ENCODE measurements at regions not wholly inside any gene's neighbourhood (a gene's known extent, or its start where the extent isn't known, plus 50 kb on each side); places are given as distances from the start of the nearest gene placed in this dataset.

DNA sequence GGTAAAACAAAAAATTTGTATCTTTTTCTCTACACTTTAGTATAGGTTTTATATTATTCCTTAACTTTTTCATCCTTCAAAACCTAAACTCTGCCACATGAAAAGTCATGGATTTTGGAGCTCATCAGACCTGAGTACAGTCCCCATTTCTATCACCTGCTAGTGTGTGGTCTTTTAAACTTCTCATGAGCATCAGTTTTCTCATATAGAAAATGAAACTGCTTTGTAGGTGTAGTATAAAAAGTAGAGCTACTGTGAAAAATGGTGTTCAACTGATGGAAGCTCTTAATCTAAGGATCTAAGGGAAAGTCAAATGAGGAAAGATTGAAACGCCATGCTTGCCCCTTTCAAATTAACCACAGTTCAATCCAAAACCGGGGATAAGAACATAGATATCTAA is 686.5 kb downstream of the MECOM start:
- Histone ChIP-seq H3K27ac (ENCODE audit: low read depth in 2 of 2, low read length in 1 of 2) (no peak overlapping the region), H3K9me2 (no peaks in the 10 kb centered on the region; the same call in 1 of the 2 replicates), H3F3A (replicated peaks; ENCODE audit: insufficient read depth) (no peaks in the 10 kb centered on the region), H4K20me1 (ENCODE audit: insufficient read depth) (no peaks in the 10 kb centered on the region), H3K9ac (no peak overlapping the region), H3K27me3 (ENCODE audit: insufficient read depth) (no peaks in the 10 kb centered on the region), H3K79me2 (ENCODE audit: insufficient read depth) (no peaks in the 10 kb centered on the region), H3K4me3 (ENCODE audit: low read depth in 2 of 2, low read length in 1 of 2) (no peak overlapping the region), H3K4me2 (no peak overlapping the region), H2AFZ (ENCODE audit: low read depth) (no peak overlapping the region), H3K4me1 (ENCODE audit: control insufficient read depth in 1 of 2, insufficient read depth in 2 of 2, low read depth in 1 of 2, low read length in 1 of 2) (no peaks in the 10 kb centered on the region; a peak in 1 of 4 replicates), H3K36me3 (replicated peaks in 1 of 2; ENCODE audit: control insufficient read depth in 1 of 2, insufficient read depth in 2 of 2, low read length in 1 of 2) (no peaks in the 10 kb centered on the region), H3K9me3 (no peaks in the 10 kb centered on the region)
- ChIA-PET POLR2A (no interaction called here), CTCF (no interaction called here)
- DNase-seq: no peak
- no peak for TF ChIP-seq ELF1 (IDR thresholded peaks at IDR 0.05)
- TF ChIP-seq NFIC (IDR thresholded peaks at IDR 0.05; ENCODE audit: borderline replicate concordance): no peak
- no peak for TF ChIP-seq TCF12 (IDR thresholded peaks at IDR 0.05)
- TF ChIP-seq GABPA (IDR thresholded peaks at IDR 0.05; ENCODE audit: low read depth): no peak
- TF ChIP-seq, protein P1, sequence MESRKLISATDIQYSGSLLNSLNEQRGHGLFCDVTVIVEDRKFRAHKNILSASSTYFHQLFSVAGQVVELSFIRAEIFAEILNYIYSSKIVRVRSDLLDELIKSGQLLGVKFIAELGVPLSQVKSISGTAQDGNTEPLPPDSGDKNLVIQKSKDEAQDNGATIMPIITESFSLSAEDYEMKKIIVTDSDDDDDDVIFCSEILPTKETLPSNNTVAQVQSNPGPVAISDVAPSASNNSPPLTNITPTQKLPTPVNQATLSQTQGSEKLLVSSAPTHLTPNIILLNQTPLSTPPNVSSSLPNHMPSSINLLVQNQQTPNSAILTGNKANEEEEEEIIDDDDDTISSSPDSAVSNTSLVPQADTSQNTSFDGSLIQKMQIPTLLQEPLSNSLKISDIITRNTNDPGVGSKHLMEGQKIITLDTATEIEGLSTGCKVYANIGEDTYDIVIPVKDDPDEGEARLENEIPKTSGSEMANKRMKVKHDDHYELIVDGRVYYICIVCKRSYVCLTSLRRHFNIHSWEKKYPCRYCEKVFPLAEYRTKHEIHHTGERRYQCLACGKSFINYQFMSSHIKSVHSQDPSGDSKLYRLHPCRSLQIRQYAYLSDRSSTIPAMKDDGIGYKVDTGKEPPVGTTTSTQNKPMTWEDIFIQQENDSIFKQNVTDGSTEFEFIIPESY (IDR thresholded peaks at IDR 0.05; ENCODE audit: borderline replicate concordance, low read depth): no peak
- no peak for TF ChIP-seq EZH2phosphoT487 (IDR thresholded peaks at IDR 0.05; ENCODE audit: borderline replicate concordance, low read depth)
- 23% methylated on average over 2 of the region's 2 CpGs for WGBS (ENCODE audit: low lambda C conversion rate)

DNA sequence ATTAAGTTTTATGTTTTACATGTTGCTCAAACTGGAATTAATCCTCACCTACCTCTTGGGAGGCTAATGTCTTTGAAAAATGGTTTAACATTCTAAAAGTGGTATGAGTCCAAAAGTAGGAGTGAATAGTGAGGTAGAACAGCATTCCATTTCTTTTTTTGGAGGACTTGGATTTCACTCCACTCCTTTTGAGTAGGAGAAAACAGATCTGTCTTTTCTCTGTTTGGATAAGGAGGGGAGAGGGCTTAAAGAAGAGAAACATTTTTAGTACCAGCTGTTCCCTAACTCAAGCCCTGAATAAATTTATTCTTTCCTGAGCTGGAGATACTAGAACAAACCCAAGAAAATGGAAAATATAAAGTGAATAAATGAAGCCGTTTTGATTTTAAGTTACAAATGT is 687.9 kb downstream of the MECOM start:
- Histone ChIP-seq H3K79me2 (ENCODE audit: insufficient read depth) (no peaks in the 10 kb centered on the region), H3K4me1 (ENCODE audit: control insufficient read depth in 1 of 2, insufficient read depth in 2 of 2, low read depth in 1 of 2, low read length in 1 of 2) (no peaks in the 10 kb centered on the region; a peak in 1 of 4 replicates), H3K9me3 (no peaks in the 10 kb centered on the region), H3F3A (replicated peaks; ENCODE audit: insufficient read depth) (no peaks in the 10 kb centered on the region), H3K9ac (no peak overlapping the region), H3K36me3 (replicated peaks in 1 of 2; ENCODE audit: control insufficient read depth in 1 of 2, insufficient read depth in 2 of 2, low read length in 1 of 2) (no peaks in the 10 kb centered on the region), H2AFZ (ENCODE audit: low read depth) (no peak overlapping the region), H4K20me1 (ENCODE audit: insufficient read depth) (no peaks in the 10 kb centered on the region), H3K4me2 (no peak overlapping the region), H3K27ac (ENCODE audit: low read depth in 2 of 2, low read length in 1 of 2) (no peak overlapping the region), H3K4me3 (ENCODE audit: low read depth in 2 of 2, low read length in 1 of 2) (no peak overlapping the region), H3K9me2 (no peaks in the 10 kb centered on the region; the same call in 1 of the 2 replicates), H3K27me3 (ENCODE audit: insufficient read depth) (no peaks in the 10 kb centered on the region)
- ChIA-PET CTCF (interaction anchor here (1.0 kb wide), 1 partner anchor 693 kb away, joined by 4 read pairs; no protein-coding TSS in a partner anchor), POLR2A (no interaction called here)
- no peak for DNase-seq
- TF ChIP-seq NFIC (IDR thresholded peaks at IDR 0.05; ENCODE audit: borderline replicate concordance): no peak
- TF ChIP-seq MEF2A (IDR thresholded peaks at IDR 0.05; ENCODE audit: borderline replicate concordance, low read depth): no peak
- TF ChIP-seq, protein P1 (IDR thresholded peaks at IDR 0.05; ENCODE audit: borderline replicate concordance, low read depth): no peak
- TF ChIP-seq, protein P2, sequence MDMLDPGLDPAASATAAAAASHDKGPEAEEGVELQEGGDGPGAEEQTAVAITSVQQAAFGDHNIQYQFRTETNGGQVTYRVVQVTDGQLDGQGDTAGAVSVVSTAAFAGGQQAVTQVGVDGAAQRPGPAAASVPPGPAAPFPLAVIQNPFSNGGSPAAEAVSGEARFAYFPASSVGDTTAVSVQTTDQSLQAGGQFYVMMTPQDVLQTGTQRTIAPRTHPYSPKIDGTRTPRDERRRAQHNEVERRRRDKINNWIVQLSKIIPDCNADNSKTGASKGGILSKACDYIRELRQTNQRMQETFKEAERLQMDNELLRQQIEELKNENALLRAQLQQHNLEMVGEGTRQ (IDR thresholded peaks at IDR 0.05; ENCODE audit: borderline replicate concordance, low read depth, low read length): no peak
- no peak for TF ChIP-seq RAD21 (IDR thresholded peaks at IDR 0.05; ENCODE audit: low read length)
- WGBS (ENCODE audit: low lambda C conversion rate): 3% methylated on average over 1 of the region's 1 CpG

Data from SK-N-SH (cell line).